ENCODE measurements at regions not wholly inside any gene's neighbourhood (a gene's known extent, or its start where the extent isn't known, plus 50 kb on each side); places are given as distances from the start of the nearest gene placed in this dataset.

- Histone ChIP-seq H3K4me1 (ENCODE audit: control insufficient read depth in 5 of 5, insufficient read depth in 5 of 5, low read length in 5 of 5) (peaks cover 0 to 7% (median 5%) of the 10 kb centered on the region in 5 donors), H3K9ac (ENCODE audit: insufficient read depth in 1 of 2, low read length in 2 of 2) (no peak overlapping the region), H3K9me3 (ENCODE audit: control insufficient read depth in 4 of 4, insufficient read depth in 3 of 4, low read length in 3 of 4) (no peaks in the 10 kb centered on the region), H3K27me3 (ENCODE audit: control insufficient read depth in 3 of 3, insufficient read depth in 3 of 3, low read length in 2 of 3) (peaks cover 0 to 6% (median 0%) of the 10 kb centered on the region in 3 donors), H3K4me3 (no peak overlapping the region), H3K27ac (ENCODE audit: low read depth in 1 of 2, low read length in 1 of 2) (no peak overlapping the region), H3K36me3 (ENCODE audit: control insufficient read depth in 4 of 4, insufficient read depth in 4 of 4, low read length in 4 of 4) (no peaks in the 10 kb centered on the region)
- ATAC-seq (ENCODE audit: insufficient read depth, low FRiP score) (no peak), DNase-seq (no peak)
- no peak for TF ChIP-seq CTCF (IDR thresholded peaks at IDR 0.05; ENCODE audit: control extremely low read depth, extremely low read depth)
- WGBS, 2 donors, result 83 to 86% methylated on average over 3 of the region's 3 CpGs
Observed at GRCh38 chr6:105810922-105811482, 275.1 kb upstream of the PRDM1 start.

GRCh38 chr6:105810105-105810921 is 275.8 kb upstream of the PRDM1 start:
- no peaks in the 10 kb centered on the region for H3K9me3 ChIP-seq (ENCODE audit: control insufficient read depth in 4 of 4, insufficient read depth in 3 of 4, low read length in 3 of 4)
- H3K4me3 ChIP-seq, result no peak overlapping the region
- peaks cover 0 to 6% (median 0%) of the 10 kb centered on the region in 3 donors for H3K27me3 ChIP-seq (ENCODE audit: control insufficient read depth in 3 of 3, insufficient read depth in 3 of 3, low read length in 2 of 3)
- WGBS, 2 donors, result 18 to 29% methylated on average over 4 of the region's 4 CpGs
- H3K9ac ChIP-seq (ENCODE audit: insufficient read depth in 1 of 2, low read length in 2 of 2), result no peak overlapping the region
- no peak for TF ChIP-seq CTCF (IDR thresholded peaks at IDR 0.05; ENCODE audit: control extremely low read depth, extremely low read depth)
- ATAC-seq (ENCODE audit: insufficient read depth, low FRiP score) (peak; percentile 46), DNase-seq (peak in 2 of 3 donors; percentile 32 to 47)
- peaks cover 0 to 7% (median 5%) of the 10 kb centered on the region in 5 donors for H3K4me1 ChIP-seq (ENCODE audit: control insufficient read depth in 5 of 5, insufficient read depth in 5 of 5, low read length in 5 of 5)
- no peak overlapping the region for H3K27ac ChIP-seq (ENCODE audit: low read depth in 1 of 2, low read length in 1 of 2)
- no peaks in the 10 kb centered on the region for H3K36me3 ChIP-seq (ENCODE audit: control insufficient read depth in 4 of 4, insufficient read depth in 4 of 4, low read length in 4 of 4)

DNA sequence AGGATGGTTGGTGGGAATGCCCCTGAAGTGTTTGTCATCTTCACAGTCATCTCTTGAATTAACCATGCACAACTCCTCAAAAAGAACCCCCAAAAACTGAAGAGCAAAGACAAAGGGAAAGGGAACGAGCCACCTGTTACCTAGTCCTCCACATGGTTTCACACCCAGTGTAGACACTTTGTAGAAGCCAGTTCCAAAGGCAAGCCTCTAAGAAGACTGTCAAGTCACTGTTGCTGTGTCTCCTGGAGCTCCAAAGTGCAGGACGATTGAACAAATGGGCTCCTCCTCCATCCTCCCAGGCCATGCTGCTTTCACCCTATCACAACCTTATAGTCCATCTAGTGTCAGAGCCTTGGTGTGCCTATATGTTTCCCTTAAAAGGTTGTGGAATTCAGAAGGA is 277.6 kb upstream of the PRDM1 start:
- 89 to 93% methylated on average over 2 of the region's 2 CpGs for WGBS, 2 donors
- no peak for TF ChIP-seq CTCF (IDR thresholded peaks at IDR 0.05; ENCODE audit: control extremely low read depth, extremely low read depth)

More for the DNA sequence above, 277.6 kb upstream of the PRDM1 start:
- H3K27ac ChIP-seq (ENCODE audit: low read depth in 1 of 2, low read length in 1 of 2), result no peak overlapping the region
- H3K4me3 ChIP-seq, result no peak overlapping the region
- H3K4me1 ChIP-seq (ENCODE audit: control insufficient read depth in 5 of 5, insufficient read depth in 5 of 5, low read length in 5 of 5), result peaks cover 0 to 7% (median 5%) of the 10 kb centered on the region in 5 donors
- no peaks in the 10 kb centered on the region for H3K9me3 ChIP-seq (ENCODE audit: control insufficient read depth in 4 of 4, insufficient read depth in 3 of 4, low read length in 3 of 4)
- ATAC-seq (ENCODE audit: insufficient read depth, low FRiP score), result no peak
- no peaks in the 10 kb centered on the region for H3K36me3 ChIP-seq (ENCODE audit: control insufficient read depth in 4 of 4, insufficient read depth in 4 of 4, low read length in 4 of 4)
- DNase-seq, result no peak
- peaks cover 0 to 6% (median 2%) of the 10 kb centered on the region in 3 donors for H3K27me3 ChIP-seq (ENCODE audit: control insufficient read depth in 3 of 3, insufficient read depth in 3 of 3, low read length in 2 of 3)
- H3K9ac ChIP-seq (ENCODE audit: insufficient read depth in 1 of 2, low read length in 2 of 2), result no peak overlapping the region
